Upper lobe of left lung (tissue), 6 donors: ENCODE measurements at regions not wholly inside any gene's neighbourhood (a gene's known extent, or its start where the extent isn't known, plus 50 kb on each side); places are given as distances from the start of the nearest gene placed in this dataset.
"Not testable (repeated sequence)": the region's sequence is repeated elsewhere in the genome, so short reads cannot be mapped to it uniquely, and the experiment has no call there.

Source experiments
- ATAC-seq, 2 donors: fragments of 200-7000 bp; cut with Tn5 transposase; one replicate each; pipeline ENCODE4 v1.9.1; 2022; ENCODE audit warnings: mild to moderate bottlenecking in 2 of 2, moderate library complexity in 2 of 2; ENCODE audit not compliant: low FRiP score in 2 of 2
- DNase-seq, 2 donors: peaks; one replicate each; pipeline ENCODE4 v3.0.0-alpha.2; 2019 to 2020
- H3K27ac ChIP-seq, 4 donors: fragments of 200-600 bp; sonication (generic); one replicate each; pipeline ENCODE4 v1.5.1; 2016 to 2019
- H3K27me3 ChIP-seq, 4 donors: fragments of 200-600 bp; sonication (generic); one replicate each; pipeline ENCODE4 v1.5.1; 2017 to 2019
- H3K36me3 ChIP-seq, 4 donors: fragments of 200-600 bp; sonication (generic); one replicate each; pipeline ENCODE4 v1.5.1; 2016 to 2019
- H3K4me1 ChIP-seq, 4 donors: fragments of 200-600 bp; sonication (generic); one replicate each; pipeline ENCODE4 v1.5.1; 2018 to 2019
- H3K4me3 ChIP-seq, 4 donors: fragments of 200-600 bp; sonication (generic); one replicate each; pipeline ENCODE4 v1.5.1; 2017 to 2019; ENCODE audit warnings: mild to moderate bottlenecking in 2 of 4, moderate library complexity in 1 of 4
- H3K9me3 ChIP-seq, 4 donors: fragments of 200-600 bp; sonication (generic); one replicate each; pipeline ENCODE4 v1.5.1; 2018 to 2019
- CTCF ChIP-seq, 6 experiments: fragments of 450-650 bp in 4 of 6; fragments of 200-600 bp in 2 of 6; sonication (generic) in 2 of 6; IDR thresholded peaks; one replicate each; pipeline ENCODE4 v1.5.1; 2016 to 2019; ENCODE audit warnings: antibody characterized with exemption in 6 of 6
- EP300 ChIP-seq, 4 donors: sonication (generic); formaldehyde crosslinking; IDR thresholded peaks; one replicate each; pipeline ENCODE4 v1.5.1; 2017; ENCODE audit warnings: antibody characterized with exemption in 4 of 4, control low read depth in 2 of 4
- POLR2A ChIP-seq, 4 donors: fragments of 450-650 bp; IDR thresholded peaks; one replicate each; pipeline ENCODE4 v1.5.1; 2016 to 2017; ENCODE audit warnings: antibody characterized with exemption in 4 of 4, mild to moderate bottlenecking in 2 of 4
- POLR2AphosphoS5 ChIP-seq, 2 donors: sonication (generic); formaldehyde crosslinking; IDR thresholded peaks; one replicate each; pipeline ENCODE4 v1.5.1; 2017; ENCODE audit warnings: antibody characterized with exemption in 2 of 2
- WGBS, 2 donors: methylation state at CpG; one replicate each; pipeline ENCODE4 v1.1.5; 2017 to 2018; 5-methylcytosine and 5-hydroxymethylcytosine counted together
- donor health status: DM: no; HTN: no; CAD: no; lungs with moderate emphysema.
- donor health status: DM: no; HTN: yes; CAD: no; lungs with severe emphysema.

- no peaks in the 10 kb centered on the region for H3K36me3 ChIP-seq
- no peak overlapping the region for H3K27ac ChIP-seq
- peaks cover 0 to 2% (median 0%) of the 10 kb centered on the region in 4 donors for H3K4me1 ChIP-seq
- H3K27me3 ChIP-seq = no peaks in the 10 kb centered on the region
- no peak for TF ChIP-seq POLR2AphosphoS5 (IDR thresholded peaks at IDR 0.05)
- no peak for TF ChIP-seq POLR2A (IDR thresholded peaks at IDR 0.05)
- no peak for TF ChIP-seq CTCF (IDR thresholded peaks at IDR 0.05)
- no peak for TF ChIP-seq EP300 (IDR thresholded peaks at IDR 0.05)
- WGBS, 2 donors = 69% methylated on average over 3 of the region's 3 CpGs
- DNase-seq (no peak), ATAC-seq (no peak)
- H3K4me3 ChIP-seq = no peak overlapping the region
- H3K9me3 ChIP-seq = no peaks in the 10 kb centered on the region
These were observed 77.3 kb upstream of the ZNF366 start for GRCh38 chr5:72584466-72584865.

- DNase-seq, H3K4me1 ChIP-seq, H3K9me3 ChIP-seq, ATAC-seq, H3K4me3 ChIP-seq, H3K27me3 ChIP-seq, H3K36me3 ChIP-seq, H3K27ac ChIP-seq: not testable (repeated sequence)
- 93 to 96% methylated on average over 2 of the region's 2 CpGs for WGBS, 2 donors
These were observed 72.1 kb upstream of the ZNF366 start for GRCh38 chr5:72579290-72579689.

GRCh38 chr5:72572236-72572765, 65.1 kb upstream of the ZNF366 start:
- H3K4me3 ChIP-seq = no peak overlapping the region
- no peaks in the 10 kb centered on the region for H3K9me3 ChIP-seq
- ATAC-seq (no peak), DNase-seq (no peak)
- 79 to 82% methylated on average over 4 of the region's 4 CpGs for WGBS, 2 donors
- H3K4me1 ChIP-seq = no peaks in the 10 kb centered on the region
- no peaks in the 10 kb centered on the region for H3K27me3 ChIP-seq
- TF ChIP-seq POLR2A (IDR thresholded peaks at IDR 0.05) (no peak), CTCF (IDR thresholded peaks at IDR 0.05) (no peak), EP300 (IDR thresholded peaks at IDR 0.05) (no peak), POLR2AphosphoS5 (IDR thresholded peaks at IDR 0.05) (no peak)
- no peak overlapping the region for H3K27ac ChIP-seq
- H3K36me3 ChIP-seq = no peaks in the 10 kb centered on the region

- H3K9me3 ChIP-seq = no peaks in the 10 kb centered on the region
- ATAC-seq = no peak
- TF ChIP-seq POLR2AphosphoS5 (IDR thresholded peaks at IDR 0.05) (no peak), EP300 (IDR thresholded peaks at IDR 0.05) (no peak), POLR2A (IDR thresholded peaks at IDR 0.05) (no peak), CTCF (IDR thresholded peaks at IDR 0.05) (no peak)
- DNase-seq = no peak
- no peaks in the 10 kb centered on the region for H3K4me1 ChIP-seq
- 85 to 89% methylated on average over 5 of the region's 5 CpGs for WGBS, 2 donors
- H3K27ac ChIP-seq = no peak overlapping the region
- H3K36me3 ChIP-seq = no peaks in the 10 kb centered on the region
- H3K4me3 ChIP-seq = no peak overlapping the region
- H3K27me3 ChIP-seq = no peaks in the 10 kb centered on the region
These were observed 62.3 kb upstream of the ZNF366 start for GRCh38 chr5:72569408-72569944.

GRCh38 chr5:72566746-72567145, 59.5 kb upstream of the ZNF366 start:
- TF ChIP-seq POLR2AphosphoS5 (IDR thresholded peaks at IDR 0.05) (no peak), POLR2A (IDR thresholded peaks at IDR 0.05) (no peak), EP300 (IDR thresholded peaks at IDR 0.05) (no peak), CTCF (IDR thresholded peaks at IDR 0.05) (no peak)
- WGBS, 2 donors = 75 to 100% methylated on average over 1 of the region's 1 CpG
- ATAC-seq (no peak), DNase-seq (no peak)
- Histone ChIP-seq H3K36me3 (no peaks in the 10 kb centered on the region), H3K27ac (no peak overlapping the region), H3K9me3 (no peaks in the 10 kb centered on the region), H3K27me3 (no peaks in the 10 kb centered on the region), H3K4me3 (no peak overlapping the region), H3K4me1 (no peaks in the 10 kb centered on the region)
